B cell (primary cell): ENCODE measurements at regions not wholly inside any gene's neighbourhood (a gene's known extent, or its start where the extent isn't known, plus 50 kb on each side); places are given as distances from the start of the nearest gene placed in this dataset.

Source experiments
- EZH2 ChIP-seq: IDR thresholded peaks from 2 replicates; pipeline ENCODE4 v1.6.1; 2012; ENCODE audit warnings: borderline replicate concordance, low read depth, mild to moderate bottlenecking, moderate library complexity, low read length; ENCODE audit not compliant: insufficient read depth, poor library complexity, severe bottlenecking
- TF ChIP-seq, protein P1 (sequence below): fragments of 200-600 bp; IDR thresholded peaks from one replicate; pipeline ENCODE4 v1.8.0; 2022; ENCODE audit warnings: antibody characterized with exemption, mild to moderate bottlenecking

DNA sequence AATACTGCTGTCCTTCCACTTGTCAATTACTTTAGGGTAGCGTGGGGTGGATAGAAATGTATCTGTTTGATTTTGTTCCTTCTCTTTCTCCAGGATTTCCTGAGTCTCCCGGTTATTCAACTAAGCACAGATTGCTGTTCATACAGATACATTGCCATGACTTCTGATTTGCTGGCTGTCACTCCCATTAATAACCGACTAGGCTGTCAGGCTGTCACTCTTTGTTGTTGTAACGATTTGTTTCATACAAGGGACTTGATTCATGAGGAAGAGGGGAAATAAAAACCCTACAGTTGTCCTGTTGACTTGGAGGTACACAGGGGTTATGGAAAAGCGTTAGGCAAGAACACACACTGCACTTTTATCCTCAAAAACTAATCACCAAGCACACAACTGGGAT is 302.7 kb upstream of the SMIM21 start:
- TF ChIP-seq, protein P1, sequence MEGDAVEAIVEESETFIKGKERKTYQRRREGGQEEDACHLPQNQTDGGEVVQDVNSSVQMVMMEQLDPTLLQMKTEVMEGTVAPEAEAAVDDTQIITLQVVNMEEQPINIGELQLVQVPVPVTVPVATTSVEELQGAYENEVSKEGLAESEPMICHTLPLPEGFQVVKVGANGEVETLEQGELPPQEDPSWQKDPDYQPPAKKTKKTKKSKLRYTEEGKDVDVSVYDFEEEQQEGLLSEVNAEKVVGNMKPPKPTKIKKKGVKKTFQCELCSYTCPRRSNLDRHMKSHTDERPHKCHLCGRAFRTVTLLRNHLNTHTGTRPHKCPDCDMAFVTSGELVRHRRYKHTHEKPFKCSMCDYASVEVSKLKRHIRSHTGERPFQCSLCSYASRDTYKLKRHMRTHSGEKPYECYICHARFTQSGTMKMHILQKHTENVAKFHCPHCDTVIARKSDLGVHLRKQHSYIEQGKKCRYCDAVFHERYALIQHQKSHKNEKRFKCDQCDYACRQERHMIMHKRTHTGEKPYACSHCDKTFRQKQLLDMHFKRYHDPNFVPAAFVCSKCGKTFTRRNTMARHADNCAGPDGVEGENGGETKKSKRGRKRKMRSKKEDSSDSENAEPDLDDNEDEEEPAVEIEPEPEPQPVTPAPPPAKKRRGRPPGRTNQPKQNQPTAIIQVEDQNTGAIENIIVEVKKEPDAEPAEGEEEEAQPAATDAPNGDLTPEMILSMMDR = no peak
- no peak for TF ChIP-seq EZH2
